ENCODE measurements at regions not wholly inside any gene's neighbourhood (a gene's known extent, or its start where the extent isn't known, plus 50 kb on each side); places are given as distances from the start of the nearest gene placed in this dataset.
"Not testable (repeated sequence)": the region's sequence is repeated elsewhere in the genome, so short reads cannot be mapped to it uniquely, and the experiment has no call there.

DNA sequence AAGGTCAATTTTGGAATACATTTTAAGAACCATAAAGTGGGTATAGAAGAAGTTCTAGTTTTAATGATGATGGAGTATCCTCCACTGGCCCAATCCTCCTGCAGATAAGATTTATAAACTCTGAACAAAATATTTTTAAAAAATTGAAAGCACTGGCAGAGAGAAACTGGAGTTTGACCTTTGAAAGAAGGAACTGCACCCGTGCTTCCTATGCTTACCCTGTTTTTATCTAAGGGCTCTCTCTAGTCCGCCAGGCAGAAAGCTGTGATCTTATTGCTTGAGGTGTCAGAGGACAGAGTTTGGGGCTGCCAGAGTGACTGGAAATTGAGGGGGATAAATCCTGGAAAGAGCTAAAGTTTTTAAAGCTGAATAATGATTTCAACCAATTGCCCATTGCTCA lies 282.6 kb downstream of the BCL2L11 start:
- TF ChIP-seq, protein P1, sequence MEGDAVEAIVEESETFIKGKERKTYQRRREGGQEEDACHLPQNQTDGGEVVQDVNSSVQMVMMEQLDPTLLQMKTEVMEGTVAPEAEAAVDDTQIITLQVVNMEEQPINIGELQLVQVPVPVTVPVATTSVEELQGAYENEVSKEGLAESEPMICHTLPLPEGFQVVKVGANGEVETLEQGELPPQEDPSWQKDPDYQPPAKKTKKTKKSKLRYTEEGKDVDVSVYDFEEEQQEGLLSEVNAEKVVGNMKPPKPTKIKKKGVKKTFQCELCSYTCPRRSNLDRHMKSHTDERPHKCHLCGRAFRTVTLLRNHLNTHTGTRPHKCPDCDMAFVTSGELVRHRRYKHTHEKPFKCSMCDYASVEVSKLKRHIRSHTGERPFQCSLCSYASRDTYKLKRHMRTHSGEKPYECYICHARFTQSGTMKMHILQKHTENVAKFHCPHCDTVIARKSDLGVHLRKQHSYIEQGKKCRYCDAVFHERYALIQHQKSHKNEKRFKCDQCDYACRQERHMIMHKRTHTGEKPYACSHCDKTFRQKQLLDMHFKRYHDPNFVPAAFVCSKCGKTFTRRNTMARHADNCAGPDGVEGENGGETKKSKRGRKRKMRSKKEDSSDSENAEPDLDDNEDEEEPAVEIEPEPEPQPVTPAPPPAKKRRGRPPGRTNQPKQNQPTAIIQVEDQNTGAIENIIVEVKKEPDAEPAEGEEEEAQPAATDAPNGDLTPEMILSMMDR (IDR thresholded peaks at IDR 0.05; ENCODE audit: borderline replicate concordance, extremely low read depth, low read length, poor library complexity, severe bottlenecking), result not testable (repeated sequence)
- not testable (repeated sequence) for TF ChIP-seq EZH2 (IDR thresholded peaks at IDR 0.05; ENCODE audit: borderline replicate concordance, low read depth, low read length, severe bottlenecking)
